ENCODE measurements at regions not wholly inside any gene's neighbourhood (a gene's known extent, or its start where the extent isn't known, plus 50 kb on each side); places are given as distances from the start of the nearest gene placed in this dataset.

DNA sequence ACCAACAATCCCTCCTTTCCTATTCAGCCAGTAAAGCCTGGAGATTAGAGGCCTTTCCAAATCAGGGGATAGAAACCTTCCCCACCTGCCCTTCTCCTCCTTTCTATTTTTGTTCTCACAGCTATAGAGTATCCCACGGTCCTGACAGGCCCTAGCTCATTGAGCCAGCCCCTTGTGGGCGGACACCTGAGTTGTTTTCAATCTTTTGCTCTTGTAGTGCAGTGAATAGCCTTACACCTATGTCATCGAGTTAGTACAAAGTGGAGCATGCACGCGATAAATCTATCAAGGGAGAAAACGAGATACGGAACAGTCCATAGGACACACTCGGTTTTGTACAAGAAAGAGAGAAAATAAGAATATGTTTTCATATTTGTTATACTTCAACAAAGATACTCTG is 77.2 kb downstream of the TSPAN17 start:
- H3K9me3 ChIP-seq (ENCODE audit: control insufficient read depth, low read length) = no peaks in the 10 kb centered on the region

DNA sequence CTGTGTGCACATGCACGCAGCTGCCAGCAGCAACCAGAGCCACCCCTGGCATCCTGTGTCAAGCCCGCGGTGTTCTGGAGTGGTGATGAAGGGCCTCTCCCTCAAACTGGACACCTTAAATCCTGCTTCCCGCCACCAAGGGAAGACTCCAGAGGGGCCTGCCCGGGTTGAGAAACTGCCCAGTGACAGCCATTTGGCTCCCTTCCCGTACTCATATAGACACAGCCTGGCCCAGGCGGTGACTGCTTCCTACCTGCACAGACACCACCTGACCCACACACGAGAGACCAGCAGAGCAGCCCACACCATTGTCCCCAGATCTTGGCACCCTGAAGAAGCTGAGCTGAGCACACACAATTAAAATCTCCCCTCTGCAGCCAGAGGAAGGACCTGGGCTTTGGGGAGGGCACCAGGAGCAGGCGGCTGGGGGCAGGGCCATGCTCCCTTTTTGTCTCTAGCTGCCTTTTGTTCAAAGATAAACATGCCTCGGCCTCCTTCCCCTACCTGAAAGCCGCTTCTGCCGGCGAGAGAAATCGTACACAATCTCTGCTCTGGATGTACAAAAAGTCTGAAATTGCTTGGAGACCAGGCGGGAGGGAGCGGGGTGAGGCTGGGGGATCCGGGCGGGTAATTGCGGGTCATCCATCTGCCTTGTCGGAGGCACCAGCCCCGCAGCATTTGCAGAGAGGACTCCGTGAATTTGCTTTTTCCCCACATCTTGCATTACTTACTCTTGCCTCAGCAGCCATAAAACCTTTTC is 78.4 kb downstream of the TSPAN17 start:
- H3K4me1 ChIP-seq (ENCODE audit: control insufficient read depth in 1 of 2, insufficient read depth in 2 of 2, low read length in 2 of 2) = no peaks in the 10 kb centered on the region
- H3K27ac ChIP-seq (ENCODE audit: low read depth in 1 of 2, low read length in 2 of 2) = no peak overlapping the region
- DNase-seq (no peak), ATAC-seq (ENCODE audit: low FRiP score) (no peak)
- H3K27me3 ChIP-seq (ENCODE audit: control insufficient read depth in 1 of 2, insufficient read depth in 2 of 2, low read length in 1 of 2) = no peaks in the 10 kb centered on the region
- WGBS, 2 donors = 13 to 16% methylated on average over 22 of the region's 22 CpGs
- peaks cover 2% of the 10 kb centered on the region for H3K9me3 ChIP-seq (ENCODE audit: control insufficient read depth, low read length)
- intact Hi-C loops (cut with DNase I) = no loop called here
- no peak overlapping the region for H3K4me3 ChIP-seq (ENCODE audit: low read length in 2 of 2)
- H3K36me3 ChIP-seq (ENCODE audit: control insufficient read depth in 1 of 2, insufficient read depth in 2 of 2, low read length in 1 of 2) = no peaks in the 10 kb centered on the region

More for the DNA sequence above, 77.2 kb downstream of the TSPAN17 start:
- ATAC-seq (ENCODE audit: low FRiP score) (no peak), DNase-seq (no peak)
- H3K36me3 ChIP-seq (ENCODE audit: control insufficient read depth in 1 of 2, insufficient read depth in 2 of 2, low read length in 1 of 2) = no peaks in the 10 kb centered on the region
- no peaks in the 10 kb centered on the region for H3K4me1 ChIP-seq (ENCODE audit: control insufficient read depth in 1 of 2, insufficient read depth in 2 of 2, low read length in 2 of 2)
- WGBS, 2 donors = 51 to 67% methylated on average over 8 of the region's 8 CpGs
- intact Hi-C loops (cut with DNase I) = no loop called here
- H3K4me3 ChIP-seq (ENCODE audit: low read length in 2 of 2) = no peak overlapping the region
- no peak overlapping the region for H3K27ac ChIP-seq (ENCODE audit: low read depth in 1 of 2, low read length in 2 of 2)
- no peaks in the 10 kb centered on the region for H3K27me3 ChIP-seq (ENCODE audit: control insufficient read depth in 1 of 2, insufficient read depth in 2 of 2, low read length in 1 of 2)

DNA sequence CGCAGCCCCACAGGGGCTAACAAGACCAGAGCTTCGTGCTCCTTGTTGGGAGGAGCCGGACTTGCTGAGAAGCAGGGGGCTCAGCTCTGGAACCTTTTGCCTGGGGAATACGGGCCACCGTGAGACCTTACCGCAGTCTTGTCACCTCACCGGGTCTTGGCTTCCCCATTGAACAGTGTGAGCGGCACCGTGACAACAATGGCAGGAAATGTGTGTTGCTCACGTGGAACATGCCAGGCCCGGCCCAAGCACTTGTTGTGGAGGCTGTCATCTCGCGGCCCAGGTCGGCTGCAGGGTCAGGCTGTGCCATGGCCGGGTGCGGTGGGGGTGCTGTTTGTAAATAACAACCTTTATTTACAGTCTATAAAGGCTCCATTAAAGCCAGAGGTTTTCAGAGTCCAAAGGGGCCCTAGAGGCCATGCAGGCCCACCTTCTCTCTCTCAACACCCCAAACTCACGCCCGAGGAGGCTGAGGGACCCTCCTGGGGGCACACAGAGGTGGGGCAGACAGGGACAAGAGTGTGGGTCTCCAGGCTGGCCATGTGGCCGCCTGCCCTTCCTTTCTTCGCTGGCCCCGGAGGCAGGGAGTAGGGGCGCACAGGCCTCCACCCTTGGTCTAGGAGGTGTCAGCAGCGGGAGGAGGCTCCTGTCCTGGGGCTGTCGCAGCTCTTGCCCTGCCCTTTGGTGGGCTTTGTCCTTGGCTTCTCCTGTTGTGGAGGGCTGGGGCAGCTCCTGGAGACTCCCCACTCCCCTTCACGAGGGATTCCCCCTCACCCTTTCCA is 79.7 kb downstream of the TSPAN17 start:
- Histone ChIP-seq H3K27me3 (ENCODE audit: control insufficient read depth in 1 of 2, insufficient read depth in 2 of 2, low read length in 1 of 2) (no peaks in the 10 kb centered on the region), H3K4me3 (ENCODE audit: low read length in 2 of 2) (no peak overlapping the region), H3K4me1 (ENCODE audit: control insufficient read depth in 1 of 2, insufficient read depth in 2 of 2, low read length in 2 of 2) (no peaks in the 10 kb centered on the region), H3K36me3 (ENCODE audit: control insufficient read depth in 1 of 2, insufficient read depth in 2 of 2, low read length in 1 of 2) (no peaks in the 10 kb centered on the region), H3K9me3 (ENCODE audit: control insufficient read depth, low read length) (peaks cover 5% of the 10 kb centered on the region), H3K27ac (ENCODE audit: low read depth in 1 of 2, low read length in 2 of 2) (no peak overlapping the region)
- WGBS, 2 donors = 83 to 84% methylated on average over 23 to 25 of the region's 25 CpGs
- DNase-seq (no peak), ATAC-seq (ENCODE audit: low FRiP score) (no peak)
- intact Hi-C loops (cut with DNase I) = no loop called here

DNA sequence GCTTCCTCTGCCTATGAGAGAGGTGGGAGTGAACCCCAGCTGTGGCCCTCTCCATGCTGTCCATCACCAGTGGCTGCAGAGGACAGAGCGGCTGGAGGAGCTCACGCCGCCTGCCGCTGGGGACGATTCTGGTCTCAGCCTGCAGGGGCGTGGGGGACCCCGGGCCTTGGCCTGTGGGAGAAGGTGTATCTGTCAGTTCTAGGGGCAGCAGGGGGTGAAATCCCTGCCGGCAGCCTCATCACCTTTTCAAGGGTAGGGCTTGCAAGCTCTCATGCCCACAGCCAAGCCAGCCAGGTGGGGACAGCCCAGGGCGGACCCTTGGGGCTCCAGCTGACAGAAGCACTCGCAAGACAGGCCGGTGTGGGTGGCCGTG is 80.2 kb downstream of the TSPAN17 start:
- WGBS, 2 donors = 72 to 78% methylated on average over 12 of the region's 12 CpGs
- no peaks in the 10 kb centered on the region for H3K4me1 ChIP-seq (ENCODE audit: control insufficient read depth in 1 of 2, insufficient read depth in 2 of 2, low read length in 2 of 2)

DNA sequence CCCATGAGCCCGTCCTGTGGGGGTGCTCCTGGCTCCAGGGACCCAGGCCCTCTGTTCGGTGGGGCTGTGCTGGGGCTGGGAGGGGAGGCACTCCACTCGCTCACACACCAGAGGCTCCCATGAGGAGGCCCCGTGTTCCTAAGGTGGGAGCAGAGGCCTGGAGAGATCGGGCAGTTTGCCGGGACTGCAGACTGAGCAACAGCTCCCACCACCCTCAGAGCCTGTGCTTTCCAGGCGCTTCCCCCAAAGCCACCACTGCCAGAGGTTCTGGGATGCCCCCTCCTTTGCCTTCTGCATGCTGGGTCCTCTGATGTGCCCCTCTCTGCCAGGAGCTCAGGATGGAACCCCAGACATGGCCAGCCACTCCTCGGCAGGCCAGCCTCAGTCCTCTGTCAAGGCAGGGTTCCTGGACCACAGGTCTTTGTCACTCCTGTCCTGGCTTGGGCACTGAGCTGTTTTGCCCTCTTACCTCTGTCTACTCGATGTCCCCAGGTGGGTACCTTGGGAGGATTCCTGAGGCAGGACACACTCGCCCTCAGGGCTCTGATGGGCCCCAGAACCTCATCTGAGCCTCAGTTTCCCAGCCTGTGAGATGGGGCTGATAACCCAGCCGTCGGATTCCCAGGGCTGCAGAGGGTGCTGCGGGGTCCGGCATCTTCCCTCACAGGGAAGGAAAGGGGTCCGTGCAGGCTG is 80.8 kb downstream of the TSPAN17 start:
- intact Hi-C loops (cut with DNase I) = no loop called here
- no peaks in the 10 kb centered on the region for H3K27me3 ChIP-seq (ENCODE audit: control insufficient read depth in 1 of 2, insufficient read depth in 2 of 2, low read length in 1 of 2)

More for the DNA sequence above, 80.2 kb downstream of the TSPAN17 start:
- ATAC-seq (ENCODE audit: low FRiP score) = no peak
- H3K4me3 ChIP-seq (ENCODE audit: low read length in 2 of 2) = no peak overlapping the region
- peaks cover 5% of the 10 kb centered on the region for H3K9me3 ChIP-seq (ENCODE audit: control insufficient read depth, low read length)
- no peak overlapping the region for H3K27ac ChIP-seq (ENCODE audit: low read depth in 1 of 2, low read length in 2 of 2)
- no peaks in the 10 kb centered on the region for H3K36me3 ChIP-seq (ENCODE audit: control insufficient read depth in 1 of 2, insufficient read depth in 2 of 2, low read length in 1 of 2)
- intact Hi-C loops (cut with DNase I) = no loop called here
- no peaks in the 10 kb centered on the region for H3K27me3 ChIP-seq (ENCODE audit: control insufficient read depth in 1 of 2, insufficient read depth in 2 of 2, low read length in 1 of 2)
- DNase-seq = no peak

DNA sequence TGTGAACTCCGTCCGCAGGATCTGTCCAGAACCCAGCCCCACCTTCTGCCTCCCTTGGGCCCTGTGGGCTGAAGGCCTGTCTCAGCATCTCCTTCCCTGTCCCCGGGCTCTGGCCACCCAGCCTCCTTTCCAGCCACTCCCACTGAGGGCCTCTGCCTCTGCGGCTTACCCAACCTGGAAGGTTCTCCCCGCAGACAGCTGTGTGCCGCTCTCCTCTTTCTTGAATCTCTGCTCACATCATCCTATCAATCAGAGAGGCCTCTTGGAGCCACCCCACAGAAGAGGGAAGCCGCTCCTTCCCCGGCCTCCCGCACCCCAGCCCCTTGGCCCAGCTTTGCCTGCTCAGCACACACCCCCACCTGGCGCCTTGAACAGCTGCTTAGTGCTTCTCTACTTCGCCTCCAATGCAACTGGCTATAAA is 81.5 kb upstream of the UNC5A start:
- 67 to 69% methylated on average over 11 of the region's 11 CpGs for WGBS, 2 donors
- Histone ChIP-seq H3K27ac (ENCODE audit: low read depth in 1 of 2, low read length in 2 of 2) (no peak overlapping the region), H3K9me3 (ENCODE audit: control insufficient read depth, low read length) (peaks cover 5% of the 10 kb centered on the region), H3K27me3 (ENCODE audit: control insufficient read depth in 1 of 2, insufficient read depth in 2 of 2, low read length in 1 of 2) (no peaks in the 10 kb centered on the region), H3K4me1 (ENCODE audit: control insufficient read depth in 1 of 2, insufficient read depth in 2 of 2, low read length in 2 of 2) (no peaks in the 10 kb centered on the region), H3K36me3 (ENCODE audit: control insufficient read depth in 1 of 2, insufficient read depth in 2 of 2, low read length in 1 of 2) (no peaks in the 10 kb centered on the region), H3K4me3 (ENCODE audit: low read length in 2 of 2) (no peak overlapping the region)
- intact Hi-C loops (cut with DNase I) = no loop called here
- ATAC-seq (ENCODE audit: low FRiP score) (no peak), DNase-seq (peak in 1 of 2 donors; percentile 65)

More for the DNA sequence above, 80.8 kb downstream of the TSPAN17 start:
- no peaks in the 10 kb centered on the region for H3K4me1 ChIP-seq (ENCODE audit: control insufficient read depth in 1 of 2, insufficient read depth in 2 of 2, low read length in 2 of 2)
- no peaks in the 10 kb centered on the region for H3K36me3 ChIP-seq (ENCODE audit: control insufficient read depth in 1 of 2, insufficient read depth in 2 of 2, low read length in 1 of 2)
- ATAC-seq (ENCODE audit: low FRiP score) (no peak), DNase-seq (peak in 1 of 2 donors; percentile 26)
- H3K9me3 ChIP-seq (ENCODE audit: control insufficient read depth, low read length) = peaks cover 5% of the 10 kb centered on the region
- WGBS, 2 donors = 71 to 72% methylated on average over 15 of the region's 15 CpGs
- H3K27ac ChIP-seq (ENCODE audit: low read depth in 1 of 2, low read length in 2 of 2) = no peak overlapping the region
- H3K4me3 ChIP-seq (ENCODE audit: low read length in 2 of 2) = no peak overlapping the region

DNA sequence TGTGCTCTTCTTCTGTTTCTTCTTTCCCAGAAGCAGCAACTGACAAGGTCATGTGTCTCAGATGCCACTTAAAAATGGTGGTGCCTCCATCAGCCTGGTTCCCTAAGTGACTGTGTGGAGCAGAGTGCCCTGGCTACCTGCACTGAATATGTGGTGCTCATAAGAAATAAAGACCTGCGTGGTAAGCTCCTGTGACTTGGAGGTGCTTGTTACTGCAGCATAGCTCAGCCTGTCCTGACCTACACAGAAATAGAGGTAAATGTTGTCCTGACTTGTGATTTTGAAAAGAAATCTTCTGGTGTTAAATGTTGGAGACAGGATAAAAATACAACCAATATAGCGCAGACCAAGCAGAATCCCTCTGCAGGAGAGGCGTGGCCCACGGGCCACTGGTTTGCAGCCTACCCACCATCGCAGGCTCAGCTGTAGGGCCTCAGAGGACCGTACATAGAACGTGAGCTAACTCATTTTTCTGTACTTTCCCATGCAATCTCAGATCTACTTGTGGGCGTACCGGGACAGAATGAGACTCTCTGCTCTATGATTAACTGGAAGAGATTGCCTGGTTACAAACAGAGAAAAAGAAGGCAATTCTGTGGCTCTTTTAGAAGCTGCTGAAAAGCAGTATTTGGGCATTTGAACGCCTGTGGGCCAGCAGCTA is 79.4 kb upstream of the UNC5A start:
- Histone ChIP-seq H3K27me3 (ENCODE audit: control insufficient read depth in 1 of 2, insufficient read depth in 2 of 2, low read length in 1 of 2) (no peaks in the 10 kb centered on the region), H3K4me1 (ENCODE audit: control insufficient read depth in 1 of 2, insufficient read depth in 2 of 2, low read length in 2 of 2) (no peaks in the 10 kb centered on the region)
- 88 to 91% methylated on average over 10 of the region's 10 CpGs for WGBS, 2 donors

DNA sequence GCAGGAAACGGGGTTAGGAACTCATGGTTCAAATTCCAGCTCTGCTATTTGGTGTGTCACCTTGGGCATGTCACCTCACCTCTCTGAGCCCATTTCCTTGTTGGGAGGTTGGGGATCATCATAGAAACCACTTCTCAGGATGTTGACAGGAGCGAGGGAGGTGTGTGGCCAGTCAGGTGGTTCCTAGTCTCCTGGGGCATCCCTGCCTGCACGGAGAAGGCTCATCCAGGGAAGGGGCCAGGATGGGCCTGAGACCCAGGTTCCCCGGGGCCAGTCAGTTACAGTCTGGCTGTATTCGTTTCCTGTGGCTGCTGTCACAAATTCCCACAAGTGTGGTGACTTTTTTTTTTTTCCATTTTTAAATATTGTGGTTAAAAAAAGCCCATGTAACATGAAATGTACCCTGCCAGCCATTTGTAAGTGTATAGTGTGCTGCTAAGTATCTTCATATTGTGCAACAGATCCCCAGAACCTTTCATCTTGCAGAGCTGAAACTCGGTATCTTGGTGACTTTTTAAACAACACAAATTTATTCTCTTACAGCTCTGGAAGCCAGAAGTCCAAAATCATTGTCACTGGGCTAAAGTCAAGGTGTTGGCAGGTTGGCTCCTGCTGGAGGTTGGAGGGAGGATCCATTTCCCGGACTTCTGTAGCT is 78.7 kb upstream of the UNC5A start:
- intact Hi-C loops (cut with DNase I) = no loop called here
- Histone ChIP-seq H3K4me1 (ENCODE audit: control insufficient read depth in 1 of 2, insufficient read depth in 2 of 2, low read length in 2 of 2) (no peaks in the 10 kb centered on the region), H3K27me3 (ENCODE audit: control insufficient read depth in 1 of 2, insufficient read depth in 2 of 2, low read length in 1 of 2) (no peaks in the 10 kb centered on the region), H3K27ac (ENCODE audit: low read depth in 1 of 2, low read length in 2 of 2) (no peak overlapping the region), H3K9me3 (ENCODE audit: control insufficient read depth, low read length) (peaks cover 5% of the 10 kb centered on the region), H3K36me3 (ENCODE audit: control insufficient read depth in 1 of 2, insufficient read depth in 2 of 2, low read length in 1 of 2) (no peaks in the 10 kb centered on the region), H3K4me3 (ENCODE audit: low read length in 2 of 2) (no peak overlapping the region)
- WGBS, 2 donors = 41 to 44% methylated on average over 7 of the region's 7 CpGs
- DNase-seq (peak in 1 of 2 donors; percentile 8), ATAC-seq (ENCODE audit: low FRiP score) (no peak)

More for the DNA sequence above, 79.4 kb upstream of the UNC5A start:
- peaks cover 5% of the 10 kb centered on the region for H3K9me3 ChIP-seq (ENCODE audit: control insufficient read depth, low read length)
- no peak overlapping the region for H3K27ac ChIP-seq (ENCODE audit: low read depth in 1 of 2, low read length in 2 of 2)
- no peak overlapping the region for H3K4me3 ChIP-seq (ENCODE audit: low read length in 2 of 2)
- no peaks in the 10 kb centered on the region for H3K36me3 ChIP-seq (ENCODE audit: control insufficient read depth in 1 of 2, insufficient read depth in 2 of 2, low read length in 1 of 2)
- ATAC-seq (ENCODE audit: low FRiP score) = no peak
- DNase-seq = peak in 1 of 2 donors; percentile 23
- intact Hi-C loops (cut with DNase I) = no loop called here

Data from aorta (tissue), 5 donors.